ENCODE measurements at regions not wholly inside any gene's neighbourhood (a gene's known extent, or its start where the extent isn't known, plus 50 kb on each side); places are given as distances from the start of the nearest gene placed in this dataset.

DNA sequence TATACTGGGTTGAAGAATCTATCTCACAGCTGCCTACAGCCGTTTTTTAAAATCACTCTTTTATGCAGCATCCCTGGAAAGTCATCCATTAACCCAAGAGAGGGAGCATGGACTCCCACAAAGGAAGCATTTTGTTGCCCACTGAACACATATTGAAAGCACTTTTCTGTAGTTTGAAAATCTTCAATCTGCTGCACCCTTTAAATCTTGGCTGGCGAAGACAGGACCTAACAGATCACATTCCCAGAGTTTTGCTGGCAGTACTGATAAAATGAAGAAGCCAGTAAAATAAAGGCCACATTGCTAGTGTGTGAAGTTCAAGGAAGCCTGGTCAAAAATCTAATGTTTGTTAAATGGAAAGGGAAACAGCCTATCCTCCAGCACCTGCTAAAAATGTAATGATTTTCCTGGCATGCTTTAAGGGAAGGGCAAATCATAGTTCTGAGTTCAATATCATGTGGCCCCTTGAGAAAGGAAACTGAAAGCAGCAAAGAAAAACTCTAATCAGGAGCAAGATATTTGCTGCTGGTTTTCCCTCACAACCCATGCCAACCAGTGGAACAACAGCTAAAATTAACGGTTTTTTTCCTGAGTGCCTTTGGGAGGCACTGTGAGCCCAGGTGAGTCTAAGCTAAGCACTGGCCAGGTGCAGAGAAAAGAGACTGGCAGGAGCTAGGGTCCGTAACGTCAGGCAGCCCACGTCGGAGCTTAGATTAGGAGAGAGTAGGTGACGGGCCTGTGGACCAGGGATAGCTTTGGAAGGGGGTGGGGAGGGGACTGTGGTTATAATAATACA, 97.9 kb upstream of the PALS2 start:
- no peaks in the 10 kb centered on the region for H3K9me3 ChIP-seq
- DNase-seq: no peak
- peaks cover 0 to 32% (median 15%) of the 10 kb centered on the region in 4 donors for H3K4me1 ChIP-seq
- TF ChIP-seq, protein P1, sequence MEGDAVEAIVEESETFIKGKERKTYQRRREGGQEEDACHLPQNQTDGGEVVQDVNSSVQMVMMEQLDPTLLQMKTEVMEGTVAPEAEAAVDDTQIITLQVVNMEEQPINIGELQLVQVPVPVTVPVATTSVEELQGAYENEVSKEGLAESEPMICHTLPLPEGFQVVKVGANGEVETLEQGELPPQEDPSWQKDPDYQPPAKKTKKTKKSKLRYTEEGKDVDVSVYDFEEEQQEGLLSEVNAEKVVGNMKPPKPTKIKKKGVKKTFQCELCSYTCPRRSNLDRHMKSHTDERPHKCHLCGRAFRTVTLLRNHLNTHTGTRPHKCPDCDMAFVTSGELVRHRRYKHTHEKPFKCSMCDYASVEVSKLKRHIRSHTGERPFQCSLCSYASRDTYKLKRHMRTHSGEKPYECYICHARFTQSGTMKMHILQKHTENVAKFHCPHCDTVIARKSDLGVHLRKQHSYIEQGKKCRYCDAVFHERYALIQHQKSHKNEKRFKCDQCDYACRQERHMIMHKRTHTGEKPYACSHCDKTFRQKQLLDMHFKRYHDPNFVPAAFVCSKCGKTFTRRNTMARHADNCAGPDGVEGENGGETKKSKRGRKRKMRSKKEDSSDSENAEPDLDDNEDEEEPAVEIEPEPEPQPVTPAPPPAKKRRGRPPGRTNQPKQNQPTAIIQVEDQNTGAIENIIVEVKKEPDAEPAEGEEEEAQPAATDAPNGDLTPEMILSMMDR (IDR thresholded peaks at IDR 0.05): no peak
- no peaks in the 10 kb centered on the region for H3K27me3 ChIP-seq
- H3K36me3 ChIP-seq: no peaks in the 10 kb centered on the region
- intact Hi-C loops (cut with DNase I; ENCODE audit: low total_unique reads): loop anchor here (5.0 kb wide), 1 partner anchor 97 kb away; the partner anchor contains the start of gene PALS2
- no peak overlapping the region for H3K4me3 ChIP-seq
- peak overlapping the region in 1 of 2 donors; percentile 75 for H3K27ac ChIP-seq

DNA sequence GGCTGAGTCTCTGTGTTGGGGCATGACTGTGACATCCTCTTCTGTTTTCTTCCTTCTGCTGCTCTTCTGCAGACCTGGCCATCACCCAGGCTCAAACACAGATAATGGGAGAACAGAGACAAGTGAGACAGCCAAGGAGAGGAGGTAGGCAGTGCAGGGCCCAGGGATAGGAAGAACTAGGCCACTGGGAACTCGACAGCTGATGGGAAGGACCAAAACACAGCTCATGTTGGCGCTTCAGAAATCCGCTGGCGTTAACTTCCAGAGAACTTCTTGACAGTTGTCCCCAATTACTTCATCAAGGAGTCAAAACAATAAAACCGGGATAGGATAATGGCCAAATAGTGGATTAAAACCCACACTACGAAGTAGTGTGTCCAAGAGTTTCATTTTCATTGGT, 97.0 kb upstream of the PALS2 start:
- TF ChIP-seq, protein P1 (IDR thresholded peaks at IDR 0.05): no peak
- intact Hi-C loops (cut with DNase I; ENCODE audit: low total_unique reads): loop anchor here (5.0 kb wide), 1 partner anchor 96 kb away; the partner anchor contains the start of gene PALS2
- Histone ChIP-seq H3K36me3 (no peaks in the 10 kb centered on the region), H3K27ac (peak overlapping the region; percentile 48 to 75), H3K9me3 (no peaks in the 10 kb centered on the region), H3K4me1 (peaks cover 0 to 32% (median 15%) of the 10 kb centered on the region in 4 donors), H3K4me3 (peak overlapping the region in 1 of 2 donors; percentile 15), H3K27me3 (no peaks in the 10 kb centered on the region)
- peak in 1 of 2 donors; percentile 31 for DNase-seq

DNA sequence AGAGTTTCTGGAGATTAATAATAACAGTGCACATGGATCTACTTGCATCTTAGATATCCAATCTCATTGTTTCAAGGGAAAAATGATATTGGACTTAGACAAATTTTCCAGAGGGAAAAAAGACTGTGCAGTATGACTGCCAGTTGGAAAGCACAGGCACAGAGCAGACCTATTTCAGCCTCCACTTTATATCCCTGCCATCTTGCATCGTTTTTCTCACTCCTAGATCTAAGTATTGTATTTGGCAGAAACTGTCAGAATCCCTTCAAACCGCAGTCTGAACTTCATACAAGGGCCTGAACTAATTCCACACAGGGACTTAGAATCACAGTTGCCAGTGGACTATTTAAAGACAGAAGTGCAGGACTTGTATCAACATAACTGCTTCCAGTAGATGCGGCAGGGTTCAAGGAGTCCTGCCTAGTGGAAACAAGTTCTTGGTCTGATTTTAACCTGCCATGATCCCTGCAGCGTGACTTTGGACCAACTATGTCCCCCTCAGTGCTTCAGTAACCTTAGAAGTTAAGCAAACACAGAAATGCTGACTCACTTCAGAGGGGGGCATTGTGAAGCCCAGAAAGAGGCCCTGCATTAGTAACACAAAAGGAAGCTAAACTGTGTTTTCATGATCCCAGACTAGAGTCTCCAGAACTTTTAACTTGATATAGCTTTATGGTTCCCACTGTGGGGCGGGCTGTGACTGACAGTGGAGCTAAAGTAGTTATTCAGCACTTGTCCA, 95.7 kb upstream of the PALS2 start:
- Histone ChIP-seq H3K27me3 (no peaks in the 10 kb centered on the region), H3K36me3 (no peaks in the 10 kb centered on the region), H3K9me3 (no peaks in the 10 kb centered on the region), H3K27ac (peak overlapping the region; percentile 48 to 75), H3K4me1 (peaks cover 0 to 32% (median 15%) of the 10 kb centered on the region in 4 donors), H3K4me3 (peak overlapping the region; percentile 3 to 15)
- intact Hi-C loops (cut with DNase I; ENCODE audit: low total_unique reads): loop anchor here (5.0 kb wide), 1 partner anchor 95 kb away; the partner anchor contains the start of gene PALS2
- DNase-seq: peak; percentile 68 to 76
- TF ChIP-seq, protein P1 (IDR thresholded peaks at IDR 0.05): no peak

DNA sequence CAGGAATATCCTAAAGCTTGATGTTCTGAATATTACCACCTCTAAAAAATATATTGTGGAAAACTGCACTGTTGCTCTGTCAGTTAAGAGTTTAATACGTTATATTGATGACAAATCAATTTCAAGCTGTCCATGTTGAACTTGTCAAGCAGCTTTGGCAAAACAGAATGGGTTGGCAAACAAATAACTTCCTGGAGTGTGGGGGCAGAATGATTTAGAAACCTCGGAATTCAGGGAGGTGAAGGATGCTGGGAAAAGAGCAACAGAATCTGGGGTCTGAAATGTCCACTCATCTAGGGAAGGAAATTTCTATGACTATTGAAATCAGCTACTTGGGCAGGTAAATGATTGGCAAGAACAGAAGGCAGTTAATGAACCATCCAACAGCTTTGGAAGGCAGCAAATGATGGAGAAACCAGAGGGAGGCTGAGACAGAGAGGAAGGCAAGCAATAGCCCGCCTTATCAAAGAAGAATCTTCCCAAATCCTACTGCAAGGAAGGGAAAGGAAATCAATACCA, 95.1 kb upstream of the PALS2 start:
- no peak overlapping the region for H3K4me3 ChIP-seq
- intact Hi-C loops (cut with DNase I; ENCODE audit: low total_unique reads): loop anchor here (5.0 kb wide), 1 partner anchor 94 kb away; the partner anchor contains the start of gene PALS2
- no peak for DNase-seq
- no peaks in the 10 kb centered on the region for H3K9me3 ChIP-seq
- no peaks in the 10 kb centered on the region for H3K36me3 ChIP-seq
- peaks cover 0 to 32% (median 15%) of the 10 kb centered on the region in 4 donors for H3K4me1 ChIP-seq
- peak overlapping the region; percentile 48 to 75 for H3K27ac ChIP-seq
- TF ChIP-seq, protein P1 (IDR thresholded peaks at IDR 0.05): no peak
- H3K27me3 ChIP-seq: no peaks in the 10 kb centered on the region

DNA sequence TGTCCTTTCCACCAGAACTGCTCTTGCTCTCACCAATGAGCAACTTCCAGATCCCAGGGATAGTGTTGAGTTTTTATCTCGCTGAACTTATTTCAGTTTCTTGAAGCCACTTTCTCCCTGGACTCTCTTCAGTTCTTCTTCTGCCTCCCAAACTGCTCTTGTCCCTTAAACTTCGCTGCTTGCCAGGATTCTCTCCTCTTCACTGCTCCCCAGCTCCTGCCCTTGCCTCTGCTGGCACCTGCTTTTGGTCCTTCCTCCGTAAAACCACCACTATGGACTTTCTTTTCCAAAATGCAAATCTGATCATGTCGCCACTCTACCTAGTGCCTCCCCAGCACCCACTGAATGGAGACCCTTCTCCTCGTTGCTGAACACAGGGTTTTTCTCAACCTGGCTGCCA, 92.8 kb upstream of the PALS2 start:
- Histone ChIP-seq H3K27ac (no peak overlapping the region), H3K9me3 (no peaks in the 10 kb centered on the region), H3K27me3 (no peaks in the 10 kb centered on the region), H3K36me3 (no peaks in the 10 kb centered on the region), H3K4me1 (peaks cover 0 to 32% (median 15%) of the 10 kb centered on the region in 4 donors), H3K4me3 (no peak overlapping the region)
- DNase-seq: no peak
- intact Hi-C loops (cut with DNase I; ENCODE audit: low total_unique reads): no loop called here
- TF ChIP-seq, protein P1 (IDR thresholded peaks at IDR 0.05): no peak
